AG08396 (cell line): ENCODE measurements at regions not wholly inside any gene's neighbourhood (a gene's known extent, or its start where the extent isn't known, plus 50 kb on each side); places are given as distances from the start of the nearest gene placed in this dataset.

Source experiments
- DNase-seq: peaks from one replicate; pipeline ENCODE4 v3.0.0; 2012; ENCODE audit warnings: low spot score, mixed read lengths

- DNase-seq, result no peak
Measured at GRCh38 chr18:22355598-22355997, 62.1 kb downstream of the CTAGE1 start.

- no peak for DNase-seq
Measured at GRCh38 chr18:22355069-22355468, 62.6 kb downstream of the CTAGE1 start.

- no peak for DNase-seq
Measured at GRCh38 chr18:22349966-22350365, 67.7 kb downstream of the CTAGE1 start.

GRCh38 chr18:22349317-22349898 is 68.3 kb downstream of the CTAGE1 start:
- no peak for DNase-seq

GRCh38 chr18:22348521-22349316 is 69.0 kb downstream of the CTAGE1 start:
- DNase-seq, result peak; percentile 76

GRCh38 chr18:22347606-22348511 is 69.9 kb downstream of the CTAGE1 start:
- no peak for DNase-seq

GRCh38 chr18:22346953-22347605 is 70.6 kb downstream of the CTAGE1 start:
- DNase-seq, result no peak

- peak; percentile 59 for DNase-seq
Measured at GRCh38 chr18:22346401-22346952, 71.2 kb downstream of the CTAGE1 start.

GRCh38 chr18:22345718-22346117 is 72.0 kb downstream of the CTAGE1 start:
- no peak for DNase-seq

- no peak for DNase-seq
Measured at GRCh38 chr18:22344908-22345670, 72.6 kb downstream of the CTAGE1 start.

GRCh38 chr18:22344445-22344844 is 73.3 kb downstream of the CTAGE1 start:
- DNase-seq, result no peak

GRCh38 chr18:22343613-22344012 is 74.1 kb downstream of the CTAGE1 start:
- no peak for DNase-seq

- no peak for DNase-seq
Measured at GRCh38 chr18:22342625-22343024, 75.1 kb downstream of the CTAGE1 start.

- no peak for DNase-seq
Measured at GRCh38 chr18:22340331-22340730, 77.4 kb downstream of the CTAGE1 start.

- no peak for DNase-seq
Measured at GRCh38 chr18:22339913-22340312, 77.8 kb downstream of the CTAGE1 start.

GRCh38 chr18:22337833-22338232 is 79.9 kb downstream of the CTAGE1 start:
- DNase-seq, result no peak

GRCh38 chr18:22337306-22337705 is 80.4 kb downstream of the CTAGE1 start:
- DNase-seq, result no peak

- no peak for DNase-seq
Measured at GRCh38 chr18:22336406-22336805, 81.3 kb downstream of the CTAGE1 start.

GRCh38 chr18:22335731-22336198 is 82.0 kb downstream of the CTAGE1 start:
- DNase-seq, result no peak

GRCh38 chr18:22334567-22334966 is 83.1 kb downstream of the CTAGE1 start:
- DNase-seq, result no peak

GRCh38 chr18:22332590-22332989 is 85.1 kb downstream of the CTAGE1 start:
- DNase-seq, result no peak
